Keratinocyte (primary cell): ENCODE measurements at regions not wholly inside any gene's neighbourhood (a gene's known extent, or its start where the extent isn't known, plus 50 kb on each side); places are given as distances from the start of the nearest gene placed in this dataset.

Experiments used
- DNase-seq: peaks from one replicate; pipeline ENCODE4 v3.0.0-alpha.2; 2011; ENCODE audit warnings: low read depth, missing footprints, low spot score
- FAIRE-seq: peaks from 2 replicates; lab custom pipeline; 2011; peaks lifted over from hg19 to GRCh38; lab: Jason Lieb, UNC
- H2AFZ ChIP-seq: 2 replicates; pipeline ENCODE4 v1.6.0; 2012; ENCODE audit warnings: low read length, control low read depth, inconsistent platforms; ENCODE audit not compliant: control insufficient read depth
- H3K27ac ChIP-seq: 2 replicates; pipeline ENCODE4 v1.5.1; 2011; ENCODE audit warnings: low read length; ENCODE audit not compliant: control insufficient read depth, insufficient read depth
- H3K27me3 ChIP-seq: 3 replicates; pipeline ENCODE4 v1.6.0; 2011; ENCODE audit warnings: low read length; ENCODE audit not compliant: control insufficient read depth, insufficient read depth; ENCODE audit errors: extremely low read depth
- H3K36me3 ChIP-seq, 2 experiments: 2 replicates in 1 of 2; 3 replicates in 1 of 2; pipeline ENCODE4 v1.5.1; 2011; ENCODE audit warnings: low read length in 2 of 2, mild to moderate bottlenecking in 1 of 2; ENCODE audit not compliant: control insufficient read depth in 2 of 2, insufficient read depth in 2 of 2; ENCODE audit errors: extremely low read depth in 1 of 2
- H3K4me1 ChIP-seq: 3 replicates; pipeline ENCODE4 v1.5.1; 2011; ENCODE audit warnings: low read length; ENCODE audit not compliant: control insufficient read depth, insufficient read depth; ENCODE audit errors: extremely low read depth
- H3K4me2 ChIP-seq: 3 replicates; pipeline ENCODE4 v1.6.0; 2011; ENCODE audit warnings: low read depth, low read length; ENCODE audit not compliant: control insufficient read depth, insufficient read depth; ENCODE audit errors: extremely low read depth
- H3K4me3 ChIP-seq, 3 experiments: fragments of 200-600 bp in 1 of 3; sonication (generic) in 1 of 3; 2 replicates in 2 of 3; 3 replicates in 1 of 3; pipeline ENCODE4 v1.5.1; 2011 to 2016; ENCODE audit warnings: low read length in 3 of 3, mild to moderate bottlenecking in 3 of 3, control low read depth in 2 of 3, inconsistent platforms in 1 of 3, low read depth in 1 of 3, mixed read lengths in 1 of 3, mixed run types in 1 of 3, moderate library complexity in 1 of 3; ENCODE audit not compliant: control insufficient read depth in 2 of 3, insufficient read depth in 2 of 3; ENCODE audit errors: extremely low read depth in 1 of 3
- H3K79me2 ChIP-seq: 2 replicates; pipeline ENCODE4 v1.6.0; 2012; ENCODE audit warnings: low read length; ENCODE audit not compliant: control insufficient read depth, insufficient read depth
- H3K9ac ChIP-seq: 3 replicates; pipeline ENCODE4 v1.6.0; 2011; ENCODE audit warnings: low read length; ENCODE audit not compliant: control insufficient read depth, insufficient read depth; ENCODE audit errors: extremely low read depth
- H3K9me1 ChIP-seq: 3 replicates; pipeline ENCODE4 v1.6.0; 2011; ENCODE audit warnings: low read length; ENCODE audit not compliant: control insufficient read depth, insufficient read depth; ENCODE audit errors: extremely low read depth
- H3K9me3 ChIP-seq: 2 replicates; pipeline ENCODE4 v1.5.1; 2012; ENCODE audit warnings: low read depth, low read length; ENCODE audit not compliant: control insufficient read depth
- H4K20me1 ChIP-seq: 3 replicates; pipeline ENCODE4 v1.6.0; 2011; ENCODE audit warnings: low read length; ENCODE audit not compliant: control insufficient read depth, insufficient read depth; ENCODE audit errors: extremely low read depth
- CTCF ChIP-seq, 3 experiments: IDR thresholded peaks in 1 of 3; conservative IDR thresholded peaks in 1 of 3; optimal IDR thresholded peaks in 1 of 3; 2 replicates in 2 of 3; 3 replicates in 1 of 3; pipeline versions ENCODE3 to v1.5.1; 2011; ENCODE audit warnings: low read length in 3 of 3, mild to moderate bottlenecking in 3 of 3, moderate library complexity in 2 of 3, control low read depth in 1 of 3, inconsistent platforms in 1 of 3; ENCODE audit not compliant: insufficient read depth in 2 of 3; ENCODE audit errors: extremely low read depth in 1 of 3
- EZH2 ChIP-seq: IDR thresholded peaks from one replicate; pipeline ENCODE4 v1.6.1; 2012; ENCODE audit warnings: inconsistent platforms, mild to moderate bottlenecking, low read length, moderate library complexity
- dilution Hi-C: fragments of 300-500 bp; cut with MboI; formaldehyde crosslinking; loops from one replicate; pipeline ENCODE4 v1.7.0; 2020; ENCODE audit warnings: low sequenced_read_pairs; ENCODE audit not compliant: extremely low pct_ligation_motif_present

- TF ChIP-seq EZH2 (no peak), CTCF (optimal IDR thresholded peaks at IDR 0.05 in 1 of 3, IDR thresholded peaks at IDR 0.05 in 1 of 3, conservative IDR thresholded peaks at IDR 0.05 in 1 of 3; ENCODE audit: extremely low read depth in 1 of 3, insufficient read depth in 2 of 3, low read length in 3 of 3) (no peak)
- Histone ChIP-seq H3K9ac (no peak overlapping the region), H3K27ac (no peak overlapping the region), H2AFZ (no peak overlapping the region), H3K79me2 (no peaks in the 10 kb centered on the region), H3K4me1 (no peaks in the 10 kb centered on the region), H3K4me3 (no peak overlapping the region), H3K27me3 (no peaks in the 10 kb centered on the region), H3K9me1 (no peaks in the 10 kb centered on the region), H3K4me2 (no peak overlapping the region), H3K36me3 (no peaks in the 10 kb centered on the region), H3K9me3 (no peaks in the 10 kb centered on the region), H4K20me1 (no peaks in the 10 kb centered on the region)
- dilution Hi-C loops, result no loop called here
- DNase-seq, result no peak
- no peak for FAIRE-seq
Observed at GRCh38 chr13:64725492-64725891, 2504.6 kb downstream of the PCDH9 start.

GRCh38 chr13:64723724-64724123 lies 2506.4 kb downstream of the PCDH9 start:
- Histone ChIP-seq H3K9me1 (no peaks in the 10 kb centered on the region), H4K20me1 (no peaks in the 10 kb centered on the region), H3K27me3 (no peaks in the 10 kb centered on the region), H3K79me2 (no peaks in the 10 kb centered on the region), H3K36me3 (no peaks in the 10 kb centered on the region), H3K4me1 (no peaks in the 10 kb centered on the region), H3K4me3 (no peak overlapping the region), H2AFZ (no peak overlapping the region), H3K9me3 (no peaks in the 10 kb centered on the region), H3K27ac (peak overlapping the region; percentile 32), H3K9ac (no peak overlapping the region), H3K4me2 (peak overlapping the region; percentile 18)
- no peak for TF ChIP-seq EZH2
- TF ChIP-seq CTCF (optimal IDR thresholded peaks at IDR 0.05 in 1 of 3, IDR thresholded peaks at IDR 0.05 in 1 of 3, conservative IDR thresholded peaks at IDR 0.05 in 1 of 3; ENCODE audit: extremely low read depth in 1 of 3, insufficient read depth in 2 of 3, low read length in 3 of 3), result no peak
- DNase-seq, result peak; percentile 25
- dilution Hi-C loops, result no loop called here
- peak; percentile 95 for FAIRE-seq
